GM19467 (cell line): ENCODE measurements at regions not wholly inside any gene's neighbourhood (a gene's known extent, or its start where the extent isn't known, plus 50 kb on each side); places are given as distances from the start of the nearest gene placed in this dataset.

Experiments
- ATAC-seq: cut with Tn5 transposase; IDR thresholded peaks from one replicate; pipeline ENCODE4 v1.9.1; 2021; ENCODE audit warnings: mild to moderate bottlenecking, moderate library complexity; ENCODE audit not compliant: unreplicated experiment

GRCh38 chr10:33455029-33455428, 120.6 kb upstream of the NRP1 start:
- no peak for ATAC-seq

GRCh38 chr10:33454554-33454953, 120.1 kb upstream of the NRP1 start:
- no peak for ATAC-seq

- ATAC-seq = no peak
Observed at GRCh38 chr10:33453081-33454025, 118.9 kb upstream of the NRP1 start.

- no peak for ATAC-seq
Observed at GRCh38 chr10:33448421-33449140, 114.1 kb upstream of the NRP1 start.

GRCh38 chr10:33441561-33441960, 107.1 kb upstream of the NRP1 start:
- ATAC-seq = no peak

GRCh38 chr10:33434933-33435332, 100.5 kb upstream of the NRP1 start:
- no peak for ATAC-seq

GRCh38 chr10:33428682-33429081, 94.2 kb upstream of the NRP1 start:
- no peak for ATAC-seq

GRCh38 chr10:33423154-33423529, 88.7 kb upstream of the NRP1 start:
- ATAC-seq = no peak

- ATAC-seq = no peak
Observed at GRCh38 chr10:33422471-33423153, 88.1 kb upstream of the NRP1 start.

GRCh38 chr10:33421789-33422462, 87.5 kb upstream of the NRP1 start:
- no peak for ATAC-seq

GRCh38 chr10:33419311-33419710, 84.8 kb upstream of the NRP1 start:
- ATAC-seq = no peak

GRCh38 chr10:33418301-33418700, 83.8 kb upstream of the NRP1 start:
- no peak for ATAC-seq

- ATAC-seq = no peak
Observed at GRCh38 chr10:33416691-33417090, 82.2 kb upstream of the NRP1 start.

- ATAC-seq = no peak
Observed at GRCh38 chr10:33416209-33416608, 81.7 kb upstream of the NRP1 start.

GRCh38 chr10:33414841-33415240, 80.4 kb upstream of the NRP1 start:
- no peak for ATAC-seq

- ATAC-seq = no peak
Observed at GRCh38 chr10:33412653-33413361, 78.3 kb upstream of the NRP1 start.

- no peak for ATAC-seq
Observed at GRCh38 chr10:33412241-33412640, 77.8 kb upstream of the NRP1 start.

GRCh38 chr10:33410860-33411234, 76.4 kb upstream of the NRP1 start:
- ATAC-seq = no peak

- ATAC-seq = no peak
Observed at GRCh38 chr10:33410096-33410859, 75.8 kb upstream of the NRP1 start.

- no peak for ATAC-seq
Observed at GRCh38 chr10:33406596-33406995, 72.1 kb upstream of the NRP1 start.
